ENCODE measurements at regions not wholly inside any gene's neighbourhood (a gene's known extent, or its start where the extent isn't known, plus 50 kb on each side); places are given as distances from the start of the nearest gene placed in this dataset.

DNA sequence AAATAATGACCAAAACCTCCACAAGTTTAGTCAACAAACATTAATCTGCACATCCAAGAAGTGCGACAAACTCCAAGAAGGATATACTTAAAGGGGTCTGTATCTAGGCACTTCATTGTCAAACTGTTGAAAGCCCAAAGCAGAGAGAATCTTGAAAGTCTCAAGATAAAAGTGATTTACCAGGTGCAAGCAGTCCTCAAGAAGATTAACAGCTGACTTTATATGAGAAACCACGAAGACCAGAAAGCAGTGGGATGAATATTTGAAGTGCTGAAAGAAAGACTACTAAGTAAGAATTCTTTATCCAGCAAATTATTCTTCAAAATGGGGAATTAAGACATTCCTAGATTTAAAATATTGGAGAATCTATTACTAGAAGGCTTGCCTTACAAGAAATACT lies 58.4 kb upstream of the BLCAP start:
- DNase-seq (no peak), ATAC-seq (replicated peaks in 1 of 2) (no peak)
- H3K4me3 Mint-ChIP-seq: no peak overlapping the region
- peaks cover 2% of the 10 kb centered on the region in 2 donors for H3K36me3 Mint-ChIP-seq (ENCODE audit: insufficient read depth in 2 of 2)
- no peak overlapping the region for H3K27ac Mint-ChIP-seq
- H3K4me1 Mint-ChIP-seq (ENCODE audit: low read depth): no peaks in the 10 kb centered on the region
- peaks cover 4 to 5% of the 10 kb centered on the region in 2 donors for H3K9me3 Mint-ChIP-seq
- peaks cover 7% of the 10 kb centered on the region for H3K27me3 Mint-ChIP-seq (ENCODE audit: low read depth)

DNA sequence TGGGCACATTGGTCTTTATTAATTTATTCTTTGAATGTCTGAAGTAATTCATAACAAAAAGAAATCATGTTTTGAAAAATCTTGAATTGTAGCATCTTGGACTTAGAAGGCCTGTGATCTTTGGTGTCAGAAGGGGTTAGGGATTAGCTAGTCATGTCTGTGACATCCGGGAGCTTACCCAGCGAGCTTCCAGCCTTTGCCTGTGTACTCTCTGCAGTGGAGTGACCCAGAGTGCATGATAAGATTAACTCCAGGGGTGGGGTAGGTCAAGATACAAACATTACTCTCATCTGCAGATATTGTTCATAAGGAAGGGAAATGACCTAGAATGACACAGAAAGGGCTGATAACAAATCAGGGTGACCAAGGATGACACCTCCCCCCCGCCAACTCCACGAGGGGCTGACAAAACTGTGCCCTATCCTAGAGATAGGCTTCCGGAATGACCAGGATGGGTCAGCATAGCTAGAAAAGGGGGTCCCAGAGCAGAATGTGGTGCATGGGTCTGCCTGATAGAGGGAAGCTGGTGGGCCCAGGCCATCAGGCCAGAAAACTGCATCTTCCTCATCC lies 56.6 kb upstream of the BLCAP start:
- Mint-ChIP-seq H3K9me3 (peaks cover 4 to 5% of the 10 kb centered on the region in 2 donors), H3K27me3 (ENCODE audit: low read depth) (peaks cover 7% of the 10 kb centered on the region), H3K36me3 (ENCODE audit: insufficient read depth in 2 of 2) (peaks cover 2% of the 10 kb centered on the region in 2 donors), H3K4me3 (no peak overlapping the region), H3K4me1 (ENCODE audit: low read depth) (no peaks in the 10 kb centered on the region), H3K27ac (no peak overlapping the region)
- no peak for DNase-seq
- no peak for ATAC-seq (replicated peaks in 1 of 2)

DNA sequence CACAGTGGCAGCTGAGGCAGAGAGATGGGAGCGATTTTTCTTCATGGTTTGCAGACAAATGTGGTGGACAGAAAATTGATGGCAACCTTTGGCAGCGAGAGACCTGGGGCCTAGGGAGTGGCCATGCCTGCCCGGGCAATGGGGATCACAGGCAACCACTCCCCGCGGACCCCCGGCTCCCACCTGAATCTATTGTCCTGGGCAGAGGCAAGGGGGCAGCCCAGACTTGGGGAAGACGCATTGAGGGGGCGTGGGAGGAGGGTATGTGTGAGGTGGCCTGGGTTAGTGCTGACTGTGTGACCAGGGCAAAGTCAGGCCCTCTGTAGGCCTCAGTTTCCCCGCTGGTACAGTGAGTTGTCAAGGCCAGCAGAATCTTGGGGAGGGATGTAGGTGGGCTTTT lies 53.6 kb upstream of the BLCAP start:
- H3K4me3 Mint-ChIP-seq: no peak overlapping the region
- DNase-seq (no peak), ATAC-seq (replicated peaks in 1 of 2) (no peak)
- H3K27ac Mint-ChIP-seq: no peak overlapping the region
- no peaks in the 10 kb centered on the region for H3K4me1 Mint-ChIP-seq (ENCODE audit: low read depth)
- peaks cover 2% of the 10 kb centered on the region in 2 donors for H3K36me3 Mint-ChIP-seq (ENCODE audit: insufficient read depth in 2 of 2)
- peaks cover 23% of the 10 kb centered on the region for H3K27me3 Mint-ChIP-seq (ENCODE audit: low read depth)
- H3K9me3 Mint-ChIP-seq: peaks cover 4 to 5% of the 10 kb centered on the region in 2 donors

DNA sequence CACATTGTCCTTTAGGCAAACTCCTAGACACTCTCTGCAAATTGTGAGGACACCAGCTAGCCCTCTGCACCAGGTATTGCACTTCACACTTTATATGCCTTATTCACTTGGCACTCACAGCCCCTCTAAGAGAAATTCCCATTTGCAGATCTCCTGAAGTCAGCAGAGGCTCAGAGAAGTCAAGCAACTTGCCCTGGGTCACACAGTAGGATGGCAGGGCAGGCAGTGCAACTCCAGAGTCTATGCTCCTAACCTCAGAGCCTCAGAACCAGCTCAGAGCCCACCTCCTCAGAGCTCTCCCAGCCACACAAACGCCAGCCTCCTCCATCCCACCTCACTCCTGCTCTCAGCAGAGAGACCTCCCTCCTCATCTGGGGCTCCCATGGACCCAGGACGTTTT lies 52.4 kb upstream of the BLCAP start:
- Mint-ChIP-seq H3K36me3 (ENCODE audit: insufficient read depth in 2 of 2) (no peaks in the 10 kb centered on the region), H3K27me3 (ENCODE audit: low read depth) (peaks cover 18% of the 10 kb centered on the region), H3K9me3 (no peaks in the 10 kb centered on the region), H3K4me3 (no peak overlapping the region), H3K27ac (no peak overlapping the region), H3K4me1 (ENCODE audit: low read depth) (no peaks in the 10 kb centered on the region)
- DNase-seq (no peak), ATAC-seq (replicated peaks in 1 of 2) (no peak)

DNA sequence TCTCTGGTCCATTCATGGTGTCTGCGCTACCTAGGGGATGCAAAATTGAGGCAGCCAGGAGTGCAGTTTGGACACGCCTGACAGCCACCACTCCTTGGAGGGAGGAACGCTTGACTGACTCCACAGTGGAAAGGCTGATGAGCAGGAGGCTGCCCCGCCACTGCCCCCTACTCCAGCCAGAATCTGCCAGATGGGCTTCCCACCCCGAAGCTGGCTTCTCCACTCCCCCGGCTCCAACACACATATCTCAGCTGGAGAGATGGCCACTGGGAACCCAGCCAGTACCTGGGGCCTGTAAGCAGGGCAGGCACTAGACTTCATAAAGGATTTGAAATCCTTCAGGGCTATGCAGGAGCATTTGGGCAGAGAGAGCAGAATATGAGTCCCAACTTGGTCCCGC lies 51.4 kb upstream of the BLCAP start:
- no peaks in the 10 kb centered on the region for H3K36me3 Mint-ChIP-seq (ENCODE audit: insufficient read depth in 2 of 2)
- H3K4me3 Mint-ChIP-seq: no peak overlapping the region
- no peak for ATAC-seq (replicated peaks in 1 of 2)
- H3K27me3 Mint-ChIP-seq (ENCODE audit: low read depth): peaks cover 18% of the 10 kb centered on the region
- no peak for DNase-seq
- H3K4me1 Mint-ChIP-seq (ENCODE audit: low read depth): no peaks in the 10 kb centered on the region
- H3K27ac Mint-ChIP-seq: no peak overlapping the region
- no peaks in the 10 kb centered on the region for H3K9me3 Mint-ChIP-seq

DNA sequence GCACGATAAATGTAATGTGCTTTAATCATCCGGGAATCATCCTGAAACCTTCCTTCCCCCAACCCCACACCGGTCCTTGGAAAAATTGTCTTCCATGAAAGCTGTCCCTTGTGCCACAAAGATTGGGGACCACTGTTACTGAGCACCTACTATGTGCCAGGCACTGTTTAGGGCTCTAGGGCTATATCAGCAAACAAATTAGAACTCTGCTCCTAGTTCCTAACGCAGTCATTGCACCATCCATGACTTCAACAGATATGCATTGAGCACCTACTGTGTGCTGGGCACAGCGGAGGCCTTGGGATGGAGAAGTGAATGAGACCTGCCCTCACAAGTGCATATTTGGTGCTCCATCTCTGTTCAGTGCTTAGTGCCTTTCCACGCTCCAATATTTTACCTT lies 50.3 kb upstream of the BLCAP start:
- Mint-ChIP-seq H3K27ac (no peak overlapping the region), H3K4me3 (no peak overlapping the region), H3K9me3 (no peaks in the 10 kb centered on the region), H3K36me3 (ENCODE audit: insufficient read depth in 2 of 2) (no peaks in the 10 kb centered on the region), H3K27me3 (ENCODE audit: low read depth) (peaks cover 29% of the 10 kb centered on the region), H3K4me1 (ENCODE audit: low read depth) (no peaks in the 10 kb centered on the region)
- ATAC-seq (replicated peaks in 1 of 2) (no peak), DNase-seq (no peak)
